HG03175 (cell line): ENCODE measurements at regions not wholly inside any gene's neighbourhood (a gene's known extent, or its start where the extent isn't known, plus 50 kb on each side); places are given as distances from the start of the nearest gene placed in this dataset.
A peak's percentile ranks its signal among the peaks of the same experiment; 100 is the strongest.

Experiments used
- ATAC-seq: cut with Tn5 transposase; IDR thresholded peaks from one replicate; pipeline ENCODE4 v1.9.1; 2021; ENCODE audit warnings: mild to moderate bottlenecking, moderate library complexity; ENCODE audit not compliant: unreplicated experiment

DNA sequence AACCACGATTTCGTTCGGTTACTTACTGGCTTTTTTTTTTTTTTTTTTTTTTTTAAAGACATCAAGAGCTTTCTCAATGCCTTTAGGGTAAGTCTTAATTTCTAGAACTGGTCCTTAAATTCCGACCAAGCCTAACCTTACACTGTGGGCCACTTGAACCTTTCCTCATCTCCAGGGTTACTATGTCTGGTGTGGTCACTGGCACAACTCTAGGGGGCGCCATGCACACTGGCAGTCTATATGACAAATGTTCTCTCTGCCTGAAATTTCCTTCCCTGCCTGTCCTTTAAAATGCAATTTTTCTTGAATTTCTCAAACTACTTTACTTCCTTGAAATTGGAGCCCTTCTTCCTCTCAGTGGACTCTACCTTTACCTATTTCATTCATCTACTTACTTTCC, 227.4 kb downstream of the KLF5 start:
- no peak for ATAC-seq

DNA sequence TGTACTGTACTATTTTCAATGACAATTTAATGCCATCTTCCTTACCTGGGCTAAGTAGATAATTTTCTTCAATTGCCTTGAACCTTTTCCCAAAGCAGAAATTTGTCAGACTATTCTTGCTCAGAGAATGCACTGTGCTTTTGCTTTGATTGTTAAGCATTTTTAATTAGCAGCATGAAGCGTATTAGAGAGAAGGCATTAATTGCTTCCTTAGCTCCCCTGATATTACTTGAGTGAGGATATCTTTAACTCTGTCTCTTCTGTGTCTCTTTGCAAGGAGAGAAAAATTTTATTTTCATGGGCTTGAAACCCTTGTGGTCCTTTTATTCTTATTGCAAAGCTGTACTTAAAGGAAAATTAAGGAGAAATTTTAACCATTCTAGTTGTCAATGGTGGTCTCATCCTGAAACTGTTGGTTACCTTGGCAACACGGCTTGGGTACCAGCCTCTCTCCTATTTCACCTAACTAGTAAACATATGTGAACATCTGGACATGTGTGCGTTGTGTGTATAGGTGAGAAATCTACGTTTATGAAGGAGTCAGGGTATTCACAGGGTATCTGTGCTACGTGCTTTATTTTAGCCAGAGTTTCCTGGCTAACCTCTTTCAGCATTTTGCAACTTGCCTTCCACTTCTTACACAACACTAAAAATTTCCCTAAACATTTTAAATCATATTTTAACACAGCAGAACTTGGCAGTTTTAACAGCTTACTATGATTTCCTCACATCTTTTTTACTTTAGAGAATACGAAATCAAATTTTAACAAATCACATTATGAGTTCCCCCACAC, 225.5 kb downstream of the KLF5 start:
- no peak for ATAC-seq

DNA sequence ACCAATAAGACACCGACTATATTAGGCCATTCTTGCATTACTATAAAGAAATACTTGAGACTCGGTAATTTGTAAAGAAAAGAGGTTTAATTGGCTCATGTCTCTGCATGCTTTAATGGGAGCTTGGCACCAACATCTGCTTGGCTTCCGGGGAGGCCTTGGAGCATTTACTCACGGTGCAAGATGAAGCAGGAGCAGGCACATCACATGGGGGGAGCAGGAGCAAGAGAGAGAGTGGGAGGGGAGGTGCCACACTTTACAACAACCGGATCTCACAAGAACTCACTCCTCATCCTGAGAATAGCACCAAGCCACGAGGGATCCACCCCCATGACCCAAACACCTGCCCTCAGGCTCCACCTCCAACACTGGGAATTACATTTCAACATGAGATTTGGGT, 224.8 kb downstream of the KLF5 start:
- ATAC-seq, result no peak

DNA sequence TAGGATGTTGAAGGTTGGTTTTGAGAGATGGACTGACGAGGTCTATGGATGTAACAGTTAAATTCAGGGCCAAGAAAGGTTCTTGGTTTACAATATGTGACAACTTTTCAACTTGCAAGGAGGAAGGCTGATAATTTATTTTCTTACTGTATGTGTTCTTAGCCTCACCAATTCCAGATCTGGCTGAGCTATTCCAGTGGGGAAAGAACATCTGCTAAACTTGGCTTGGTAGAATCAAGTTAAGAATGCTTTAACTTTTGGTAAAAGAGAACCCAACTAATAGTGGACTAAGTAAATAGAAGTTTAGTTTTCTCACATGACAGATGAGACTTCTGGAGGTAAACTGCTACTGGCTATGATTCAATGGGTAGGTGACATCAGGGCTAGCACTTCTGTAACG, 222.9 kb downstream of the KLF5 start:
- no peak for ATAC-seq

DNA sequence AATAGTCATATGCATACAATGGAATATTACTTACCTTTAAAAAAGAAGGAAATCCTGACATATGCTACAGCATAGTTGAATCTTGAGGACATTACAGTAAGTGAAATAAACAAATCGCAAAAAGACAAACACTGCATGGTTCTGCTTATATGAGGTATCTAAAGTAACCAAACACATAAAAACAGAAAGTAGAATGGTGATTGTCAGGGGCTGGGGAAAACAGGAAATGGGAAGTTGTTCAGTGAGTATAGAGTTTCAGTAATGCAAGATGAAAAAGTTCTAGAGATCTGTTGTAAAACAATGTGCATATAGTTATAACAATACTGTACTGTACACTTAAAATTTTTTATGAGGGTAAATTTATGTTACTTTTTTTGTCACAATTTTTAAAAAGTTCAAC, 219.4 kb downstream of the KLF5 start:
- peak; percentile 58 for ATAC-seq

DNA sequence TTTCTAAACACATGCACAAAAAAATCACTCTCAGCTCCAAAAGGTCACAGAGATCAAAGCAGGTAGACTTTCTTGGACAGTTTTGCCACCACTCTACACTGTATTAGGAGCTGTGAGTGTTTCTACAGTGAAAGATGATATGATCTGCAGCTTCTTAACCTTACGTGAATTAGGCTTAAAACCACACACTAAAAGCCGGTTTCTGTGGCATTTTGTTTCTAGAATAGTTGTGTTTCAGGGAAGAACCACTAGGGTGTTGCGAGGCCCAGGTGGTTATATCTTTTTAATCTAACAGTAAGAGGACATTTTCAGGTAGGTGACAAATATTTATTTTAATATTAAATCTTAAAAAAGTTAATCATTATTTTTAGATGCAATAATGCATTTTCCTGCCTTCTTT, 216.4 kb downstream of the KLF5 start:
- ATAC-seq, result no peak

DNA sequence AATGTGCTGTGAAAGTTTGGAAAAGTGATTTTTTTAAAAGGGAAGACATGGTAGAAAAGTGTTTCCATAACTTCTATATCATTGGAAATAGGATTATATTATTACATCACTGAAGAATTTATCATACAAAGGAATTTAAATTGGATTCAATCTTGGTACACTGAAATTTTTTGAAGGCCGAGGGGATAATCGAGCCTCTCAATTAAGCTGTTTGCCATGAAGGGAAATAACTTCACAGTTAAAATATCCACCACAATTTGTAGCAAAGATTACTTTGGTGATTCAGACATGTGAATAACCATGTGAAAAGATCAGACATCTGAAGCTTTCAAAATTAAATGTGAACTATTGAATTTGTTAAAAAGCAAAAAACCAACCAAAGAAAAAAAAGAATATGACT, 215.3 kb downstream of the KLF5 start:
- no peak for ATAC-seq

DNA sequence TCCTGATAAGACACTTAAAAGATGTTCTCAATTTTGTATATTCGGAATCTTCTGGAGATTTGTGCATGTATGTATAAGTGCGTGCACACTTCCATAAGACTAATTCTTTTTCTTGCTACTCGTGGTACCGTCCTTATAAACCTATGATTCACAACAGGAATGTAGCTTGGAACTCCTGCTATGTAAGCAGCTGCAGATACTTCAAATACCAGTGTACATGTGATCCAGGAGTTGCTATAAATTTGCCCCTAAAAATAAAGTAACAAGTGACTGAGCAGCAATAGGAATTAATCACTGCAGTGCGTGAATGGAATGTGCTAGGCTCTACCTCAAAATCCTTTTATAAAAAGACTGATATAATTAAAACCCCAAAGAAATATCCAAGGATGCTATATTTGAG, 214.9 kb downstream of the KLF5 start:
- ATAC-seq, result no peak

DNA sequence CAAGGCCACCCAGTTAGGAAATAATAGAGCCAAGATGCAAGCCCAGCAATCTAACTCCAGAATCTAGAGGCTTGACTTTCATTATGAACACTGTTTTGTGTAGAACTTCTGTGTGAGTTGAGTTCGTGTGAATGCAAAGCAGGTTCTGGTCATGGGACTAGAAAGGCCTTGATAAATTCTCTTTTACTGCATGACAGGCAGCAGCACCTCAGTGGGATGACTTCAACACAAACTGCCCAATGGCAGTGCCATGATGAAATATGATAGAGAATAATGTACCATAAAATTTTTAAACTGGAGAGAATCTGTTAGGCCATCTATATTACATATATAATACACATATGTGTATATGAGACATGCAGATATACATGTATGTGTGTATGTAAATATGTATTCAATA, 214.5 kb downstream of the KLF5 start:
- no peak for ATAC-seq

DNA sequence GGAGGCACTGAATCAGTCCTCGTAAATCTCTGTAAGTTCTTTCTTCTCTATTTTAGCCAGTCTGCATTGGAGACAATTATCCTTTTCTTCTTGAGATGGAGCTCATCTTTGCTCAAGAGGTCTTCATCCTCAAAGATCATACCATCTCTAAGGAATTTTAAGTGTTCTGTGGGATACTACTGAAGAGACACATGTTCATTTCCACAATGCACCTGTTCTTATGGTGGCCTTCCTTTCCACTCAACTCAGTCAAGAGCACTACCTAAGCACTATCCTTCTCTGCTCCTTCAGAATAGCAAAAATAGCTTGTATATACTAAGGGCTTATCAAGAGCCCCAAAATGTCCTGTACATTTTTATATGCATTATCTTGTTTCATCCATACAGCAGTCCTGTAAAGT, 214.0 kb downstream of the KLF5 start:
- ATAC-seq, result no peak

DNA sequence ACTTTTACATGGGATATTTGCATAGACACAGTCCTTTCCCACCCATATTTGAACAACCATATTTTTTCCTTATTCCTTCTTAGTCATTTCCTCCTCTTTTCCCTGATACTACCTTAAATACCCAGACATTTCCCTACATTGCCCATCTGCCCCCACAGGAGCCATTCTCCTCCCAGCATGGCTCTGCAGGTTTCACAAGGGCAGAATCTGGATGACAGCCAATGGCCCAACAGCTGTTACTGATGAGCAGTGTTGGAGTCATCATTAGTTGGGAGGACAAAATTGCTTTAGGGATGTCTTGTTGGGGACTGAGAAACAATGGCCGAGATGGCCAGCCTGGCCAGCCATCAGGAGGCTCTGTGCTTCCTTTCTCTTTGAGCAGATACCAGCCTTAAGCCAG, 209.5 kb downstream of the KLF5 start:
- ATAC-seq, result no peak

DNA sequence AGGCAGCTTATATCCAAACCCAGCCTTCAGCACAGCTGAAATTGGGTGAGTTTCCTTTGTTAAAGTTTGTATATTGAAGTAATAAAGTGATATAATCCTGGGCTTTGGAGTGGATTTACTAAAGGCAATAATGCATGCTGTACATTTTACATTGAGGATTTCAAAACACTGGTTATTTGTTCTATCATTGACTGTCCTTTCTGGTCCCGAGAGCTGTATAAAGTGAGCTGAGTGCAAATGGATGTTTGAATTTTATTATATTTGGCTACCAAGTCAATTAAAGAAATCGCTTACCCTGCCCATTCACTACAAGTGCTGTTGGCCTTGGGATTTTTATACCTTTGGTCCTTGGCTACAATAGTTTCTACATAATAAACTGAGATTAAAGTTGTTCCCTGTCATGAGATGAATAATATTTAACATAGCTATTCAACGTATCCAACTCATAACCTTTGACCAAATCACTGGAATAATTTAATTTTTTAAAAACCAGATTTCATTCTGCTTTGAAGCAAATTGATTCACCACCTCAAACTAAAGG, 207.9 kb downstream of the KLF5 start:
- no peak for ATAC-seq

DNA sequence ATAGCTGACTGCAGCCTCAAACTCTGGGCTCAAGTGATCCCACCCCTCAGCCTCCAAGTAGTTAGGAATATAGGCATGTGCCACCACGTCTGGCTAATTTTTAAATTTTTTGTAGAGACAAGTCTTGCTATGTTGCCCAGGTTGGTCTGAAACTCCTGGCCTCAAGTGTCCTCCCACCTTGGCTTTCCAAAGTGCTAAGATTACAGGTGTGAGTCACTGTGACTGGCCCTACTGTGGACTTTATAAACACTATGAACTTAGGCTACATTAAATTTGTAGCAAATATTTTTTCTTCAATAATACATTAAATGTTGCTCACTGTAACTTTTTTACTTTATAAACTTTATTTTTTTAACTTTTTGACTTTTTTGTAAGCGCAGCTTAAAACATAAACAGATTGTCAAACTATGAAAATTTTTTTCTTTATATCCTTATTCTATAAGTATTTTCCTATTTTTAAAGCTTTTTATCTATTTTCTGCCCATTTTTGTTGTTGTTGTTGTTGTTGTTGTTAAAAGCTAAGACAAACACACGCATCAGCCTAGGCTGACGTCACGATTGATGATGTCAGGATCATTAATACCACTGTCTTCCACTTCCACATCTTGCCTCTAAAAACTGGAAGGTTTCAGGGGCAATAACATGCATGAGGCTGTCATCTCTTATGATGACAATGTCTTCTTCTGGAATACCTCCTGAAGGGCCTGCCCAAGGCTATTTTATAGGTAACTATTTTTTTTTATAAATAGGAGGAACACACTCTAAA, 204.2 kb downstream of the KLF5 start:
- no peak for ATAC-seq

DNA sequence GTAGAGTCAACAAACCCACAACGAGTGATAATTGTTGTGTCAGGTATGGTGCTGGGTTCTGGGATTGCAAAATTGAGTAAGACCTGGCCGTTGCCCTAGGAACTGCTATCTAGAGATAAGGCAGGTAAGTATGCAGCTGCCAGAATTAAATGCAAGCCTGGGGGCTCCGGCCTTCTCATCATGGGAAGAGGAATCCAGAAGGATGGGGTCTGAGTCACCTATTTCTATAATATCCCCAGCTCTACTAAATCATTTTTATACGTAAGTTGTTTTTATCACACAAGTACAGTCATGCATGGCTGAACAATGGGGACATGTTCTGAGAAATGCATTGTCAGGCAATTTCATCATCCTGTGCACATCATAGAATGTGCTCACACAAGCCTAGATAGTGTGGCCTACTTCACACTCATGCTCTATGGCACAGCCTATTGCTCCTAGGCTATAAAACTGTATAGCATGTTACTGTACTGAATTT, 203.0 kb downstream of the KLF5 start:
- no peak for ATAC-seq

DNA sequence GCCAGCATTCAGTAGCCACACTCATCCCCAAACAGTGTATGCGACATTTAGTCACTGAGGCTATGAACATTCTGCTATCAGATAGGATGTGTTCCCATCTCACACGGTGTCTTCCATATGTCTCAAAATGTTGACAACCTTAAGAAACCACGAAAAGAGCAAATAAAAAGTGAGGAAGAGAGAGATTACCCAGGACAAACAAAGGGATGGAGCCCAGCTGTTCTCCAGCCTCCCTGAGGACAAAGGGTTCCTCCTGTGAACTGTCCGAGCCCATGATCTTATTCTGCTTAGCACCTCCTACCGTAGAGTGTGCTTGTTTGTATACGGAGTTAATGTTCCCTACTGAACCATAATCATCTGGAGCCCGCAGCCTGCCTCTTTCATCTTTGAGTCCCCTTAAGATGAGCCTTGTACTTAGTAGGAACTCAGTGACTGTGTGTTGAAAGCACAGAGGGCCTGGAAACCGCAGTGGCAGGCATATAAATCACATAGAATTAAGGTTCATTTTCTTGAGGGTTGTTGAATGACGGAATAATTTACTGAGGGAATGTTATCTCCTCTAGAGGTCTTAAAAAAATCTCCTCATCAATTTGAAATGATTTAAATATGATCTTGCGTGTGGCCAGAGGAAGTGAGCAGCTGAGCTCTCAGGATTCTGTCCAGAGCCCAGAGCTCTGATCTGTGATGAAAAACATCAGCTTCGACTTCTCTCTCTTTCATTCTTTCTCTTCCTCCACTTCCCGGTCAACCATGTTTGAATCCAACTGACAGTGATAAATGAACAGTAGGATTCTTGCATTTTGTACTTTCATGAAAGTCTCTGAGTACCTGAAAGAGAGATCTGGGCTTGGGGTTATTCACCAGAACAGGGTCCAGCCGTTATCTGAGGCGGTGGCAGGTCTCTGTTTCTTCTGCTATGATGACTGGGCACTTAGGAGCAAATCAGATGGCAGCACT, 200.5 kb downstream of the KLF5 start:
- ATAC-seq, result no peak

DNA sequence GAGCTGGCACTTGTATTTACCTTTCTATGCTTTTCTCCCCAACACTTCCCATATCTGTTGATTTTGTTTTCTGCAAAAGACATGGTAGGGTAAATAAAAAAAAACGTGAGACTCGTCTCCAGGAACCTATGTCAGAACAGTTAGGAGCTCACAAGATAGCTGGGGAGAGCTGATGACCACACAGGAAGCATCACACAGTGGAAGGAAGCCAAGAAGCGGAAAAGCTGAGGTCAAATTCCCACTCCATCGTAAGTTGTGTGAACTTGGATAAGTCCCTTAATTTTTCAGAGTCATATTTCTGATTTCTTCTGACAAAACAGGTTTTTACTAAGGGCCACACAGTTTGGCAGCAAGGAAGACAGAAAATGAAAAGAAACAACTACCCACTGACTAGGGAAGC, 199.6 kb downstream of the KLF5 start:
- ATAC-seq, result no peak

DNA sequence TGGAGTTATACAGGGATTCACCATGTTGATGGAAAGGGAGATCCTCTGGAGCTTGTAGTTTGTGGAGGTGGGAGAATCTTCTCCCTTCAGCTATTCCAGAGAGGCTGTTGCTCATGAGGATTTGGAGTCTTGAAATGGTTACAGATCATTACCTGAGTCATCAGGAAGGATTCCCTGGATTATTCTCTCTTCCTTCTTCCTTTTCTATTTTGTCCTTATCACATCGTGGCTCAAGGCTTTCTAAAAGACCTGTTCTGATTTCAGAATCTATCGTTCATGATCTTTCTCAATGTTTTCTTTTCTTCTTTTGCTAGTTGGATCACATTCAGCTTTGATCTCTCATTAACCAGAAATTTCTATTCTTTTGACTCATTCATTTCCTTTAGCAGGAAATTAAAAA, 196.0 kb downstream of the KLF5 start:
- ATAC-seq, result no peak

DNA sequence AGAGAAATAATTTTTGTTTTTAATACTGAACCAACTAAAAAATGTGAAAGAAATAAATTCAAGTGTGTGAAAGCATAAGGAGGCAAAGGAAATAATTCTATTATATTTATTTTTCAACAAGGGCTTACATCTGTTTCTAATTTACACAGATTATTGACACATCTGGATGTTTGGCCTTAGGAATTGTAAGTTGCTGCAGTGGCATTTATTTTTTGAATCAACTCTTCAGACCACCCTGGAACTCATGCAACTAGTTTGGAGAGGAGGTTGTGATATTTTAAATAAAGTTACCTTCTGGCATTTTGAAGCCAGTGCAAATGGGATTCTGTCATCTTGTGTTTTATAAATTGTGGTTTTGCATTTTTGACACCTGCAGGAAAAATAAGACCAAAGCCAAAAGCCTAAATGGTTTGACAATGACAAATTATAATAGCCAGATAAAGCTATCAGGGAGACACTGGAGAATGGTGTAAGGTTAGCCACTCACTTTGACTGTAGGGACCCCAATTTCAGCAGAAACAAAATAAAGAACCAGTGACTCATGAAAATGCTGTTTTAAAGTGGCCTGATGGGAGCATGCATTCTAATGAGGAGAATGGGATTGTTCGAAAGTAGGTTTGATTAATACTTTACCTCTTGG, 192.9 kb downstream of the KLF5 start:
- no peak for ATAC-seq

DNA sequence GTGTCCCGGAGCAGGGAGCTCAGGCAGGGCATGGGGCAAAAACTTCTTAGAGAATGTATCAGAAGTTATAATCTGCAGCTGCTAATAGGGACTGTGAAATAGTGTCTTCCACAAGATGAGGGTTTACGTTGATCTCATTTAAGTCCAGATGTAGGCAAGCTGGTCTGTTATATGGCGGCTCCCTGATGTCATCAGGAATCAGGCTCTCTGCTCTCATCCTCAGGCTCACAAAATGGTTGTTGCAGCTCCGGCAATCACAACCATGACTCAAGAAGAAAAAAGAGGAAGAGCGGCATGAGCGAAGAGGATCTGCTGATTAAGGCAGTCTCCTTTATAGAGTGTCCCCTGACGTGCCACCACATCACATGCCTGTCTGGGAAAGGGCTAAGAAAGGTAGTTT, 191.3 kb downstream of the KLF5 start:
- ATAC-seq, result no peak
